BE2C (cell line): ENCODE measurements at regions not wholly inside any gene's neighbourhood (a gene's known extent, or its start where the extent isn't known, plus 50 kb on each side); places are given as distances from the start of the nearest gene placed in this dataset.
"Not testable (repeated sequence)": the region's sequence is repeated elsewhere in the genome, so short reads cannot be mapped to it uniquely, and the experiment has no call there.

Experiments
- DNase-seq: peaks from one replicate; pipeline ENCODE4 v3.0.0-alpha.2; 2020
- H3K27me3 ChIP-seq: fragments of 250-450 bp; sonication (Bioruptor Pico); 2 replicates; pipeline ENCODE4 v1.5.1; 2020; ENCODE audit warnings: mild to moderate bottlenecking
- H3K36me3 ChIP-seq: fragments of 250-450 bp; sonication (Bioruptor Pico); 2 replicates; pipeline ENCODE4 v1.5.1; 2020; ENCODE audit warnings: mild to moderate bottlenecking
- H3K4me1 ChIP-seq: fragments of 250-450 bp; sonication (Bioruptor Pico); 2 replicates; pipeline ENCODE4 v1.5.1; 2020
- H3K4me3 ChIP-seq: 2 replicates; pipeline ENCODE4 v1.5.1; 2011; ENCODE audit warnings: low read depth, low read length
- H3K9me3 ChIP-seq: fragments of 250-450 bp; sonication (Bioruptor Pico); 2 replicates; pipeline ENCODE4 v1.5.1; 2020
- CTCF ChIP-seq: IDR thresholded peaks from 2 replicates; pipeline ENCODE4 v1.5.1; 2012; ENCODE audit warnings: mild to moderate bottlenecking, low read depth, low read length

- Histone ChIP-seq H3K4me3 (no peak overlapping the region), H3K9me3 (no peaks in the 10 kb centered on the region), H3K27me3 (no peaks in the 10 kb centered on the region), H3K36me3 (no peaks in the 10 kb centered on the region), H3K4me1 (peaks cover 22% of the 10 kb centered on the region)
- DNase-seq, result no peak
- TF ChIP-seq CTCF, result no peak
These were observed 72.8 kb upstream of the CDON start for GRCh38 chr11:126135235-126136176.

- no peaks in the 10 kb centered on the region for H3K9me3 ChIP-seq
- H3K4me3 ChIP-seq, result no peak overlapping the region
- DNase-seq, result no peak
- no peak for TF ChIP-seq CTCF
- H3K36me3 ChIP-seq, result no peaks in the 10 kb centered on the region
- no peaks in the 10 kb centered on the region for H3K27me3 ChIP-seq
- H3K4me1 ChIP-seq, result peaks cover 14% of the 10 kb centered on the region
These were observed 71.9 kb upstream of the CDON start for GRCh38 chr11:126134461-126135155.

GRCh38 chr11:126133901-126134300, 71.2 kb upstream of the CDON start:
- no peak for TF ChIP-seq CTCF
- Histone ChIP-seq H3K4me3 (no peak overlapping the region), H3K4me1 (peaks cover 10% of the 10 kb centered on the region), H3K27me3 (no peaks in the 10 kb centered on the region), H3K36me3 (no peaks in the 10 kb centered on the region), H3K9me3 (no peaks in the 10 kb centered on the region)
- no peak for DNase-seq

- H3K4me1 ChIP-seq, result peaks cover 21% of the 10 kb centered on the region
- DNase-seq, result no peak
- no peak for TF ChIP-seq CTCF
These were observed 69.7 kb upstream of the CDON start for GRCh38 chr11:126132319-126132718.

GRCh38 chr11:126130781-126131180, 68.1 kb upstream of the CDON start:
- DNase-seq, H3K27me3 ChIP-seq, H3K4me3 ChIP-seq, H3K9me3 ChIP-seq, H3K36me3 ChIP-seq: not testable (repeated sequence)
- peaks cover 24% of the 10 kb centered on the region for H3K4me1 ChIP-seq

More at GRCh38 chr11:126132319-126132718, 69.7 kb upstream of the CDON start:
- Histone ChIP-seq H3K27me3 (no peaks in the 10 kb centered on the region), H3K4me3 (no peak overlapping the region), H3K36me3 (no peaks in the 10 kb centered on the region), H3K9me3 (no peaks in the 10 kb centered on the region)

GRCh38 chr11:126129727-126130671, 67.3 kb upstream of the CDON start:
- TF ChIP-seq CTCF, result no peak
- Histone ChIP-seq H3K36me3 (no peaks in the 10 kb centered on the region), H3K4me3 (no peak overlapping the region), H3K27me3 (no peaks in the 10 kb centered on the region), H3K4me1 (peaks cover 20% of the 10 kb centered on the region), H3K9me3 (no peaks in the 10 kb centered on the region)
- DNase-seq, result no peak
